Kidney (tissue), 13 donors: ENCODE measurements at regions not wholly inside any gene's neighbourhood (a gene's known extent, or its start where the extent isn't known, plus 50 kb on each side); places are given as distances from the start of the nearest gene placed in this dataset.
A peak's percentile ranks its signal among the peaks of the same experiment; 100 is the strongest.

ENCODE experiments used
- DNase-seq, 5 donors: peaks; one replicate each; pipeline ENCODE4 v3.0.0-alpha.2; 2013 to 2020
- FAIRE-seq: peaks from 2 replicates; lab custom pipeline; 2012; peaks lifted over from hg19 to GRCh38; lab: Jason Lieb, UNC
- H3K27ac ChIP-seq, 2 donors: one replicate each; pipeline ENCODE4 v1.7.0; 2013; ENCODE audit warnings: low read depth in 2 of 2, low read length in 2 of 2, inconsistent platforms in 1 of 2
- H3K27me3 ChIP-seq: one replicate; pipeline ENCODE4 v1.7.1; 2013; ENCODE audit warnings: low read length, inconsistent platforms; ENCODE audit not compliant: control insufficient read depth, insufficient read depth
- H3K36me3 ChIP-seq, 3 donors: one replicate each; pipeline versions ENCODE4 v1.7.0 to v1.7.1; 2013; ENCODE audit warnings: low read length in 3 of 3, control low read depth in 1 of 3, inconsistent platforms in 1 of 3; ENCODE audit not compliant: insufficient read depth in 3 of 3, control insufficient read depth in 2 of 3
- H3K4me1 ChIP-seq, 3 donors: one replicate each; pipeline versions ENCODE4 v1.7.0 to v1.7.1; 2013; ENCODE audit warnings: low read length in 3 of 3, inconsistent platforms in 1 of 3, low read depth in 1 of 3; ENCODE audit not compliant: control insufficient read depth in 2 of 3, insufficient read depth in 2 of 3
- H3K4me3 ChIP-seq, 3 donors: one replicate each; pipeline versions ENCODE4 v1.7.0 to v1.8.1; 2013; ENCODE audit warnings: low read length in 3 of 3, control low read depth in 1 of 3, inconsistent platforms in 1 of 3
- H3K9ac ChIP-seq, 3 donors: one replicate each; pipeline versions ENCODE4 v1.7.0 to v1.7.1; 2013; ENCODE audit warnings: low read length in 3 of 3, control low read depth in 1 of 3, inconsistent platforms in 1 of 3
- H3K9me3 ChIP-seq, 3 donors: one replicate each; pipeline versions ENCODE4 v1.7.0 to v1.7.1; 2013; ENCODE audit warnings: low read length in 3 of 3, control low read depth in 1 of 3, inconsistent platforms in 1 of 3; ENCODE audit not compliant: control insufficient read depth in 2 of 3, insufficient read depth in 1 of 3
- CTCF ChIP-seq: IDR thresholded peaks from 3 replicates; pipeline ENCODE4 v1.5.1; 2012; ENCODE audit warnings: mild to moderate bottlenecking, moderate library complexity, borderline replicate concordance; ENCODE audit not compliant: insufficient read depth; ENCODE audit errors: extremely low read depth
- intact Hi-C: fragments of 100-400 bp; cut with DNase I; formaldehyde crosslinking; loops from one replicate; pipeline ENCODE4 v1.11.1; 2022
- donor health status: control.
- donor health status: control.
- donor health status: control.
- donor health status: control.
- donor health status: control.
- donor health status: DM: yes; HTN: yes; CAD: no.
- donor health status: Normal renal cell carcinoma (clear cell type).

GRCh38 chr16:26688105-26688504 lies 378.6 kb upstream of the C16orf82 start:
- Histone ChIP-seq H3K27me3 (no peaks in the 10 kb centered on the region), H3K4me1 (no peaks in the 10 kb centered on the region), H3K9me3 (no peaks in the 10 kb centered on the region), H3K9ac (no peak overlapping the region), H3K27ac (no peak overlapping the region), H3K36me3 (no peaks in the 10 kb centered on the region), H3K4me3 (no peak overlapping the region)
- intact Hi-C loops = no loop called here
- no peak for DNase-seq
- no peak for TF ChIP-seq CTCF
- FAIRE-seq = no peak

GRCh38 chr16:26688699-26689098 lies 378.0 kb upstream of the C16orf82 start:
- H3K27me3 ChIP-seq = no peaks in the 10 kb centered on the region
- no peak overlapping the region for H3K9ac ChIP-seq
- intact Hi-C loops = no loop called here
- TF ChIP-seq CTCF = no peak
- H3K27ac ChIP-seq = no peak overlapping the region
- no peaks in the 10 kb centered on the region for H3K9me3 ChIP-seq
- H3K4me1 ChIP-seq = no peaks in the 10 kb centered on the region
- DNase-seq (no peak), FAIRE-seq (no peak)
- H3K4me3 ChIP-seq = no peak overlapping the region
- no peaks in the 10 kb centered on the region for H3K36me3 ChIP-seq

GRCh38 chr16:26692658-26693057 lies 374.1 kb upstream of the C16orf82 start:
- Histone ChIP-seq H3K9ac (no peak overlapping the region), H3K27me3 (no peaks in the 10 kb centered on the region), H3K36me3 (no peaks in the 10 kb centered on the region), H3K4me1 (no peaks in the 10 kb centered on the region), H3K4me3 (no peak overlapping the region), H3K27ac (no peak overlapping the region), H3K9me3 (no peaks in the 10 kb centered on the region)
- intact Hi-C loops = no loop called here
- FAIRE-seq = no peak
- no peak for DNase-seq
- no peak for TF ChIP-seq CTCF

GRCh38 chr16:26697807-26698206 lies 368.9 kb upstream of the C16orf82 start:
- Histone ChIP-seq H3K36me3 (no peaks in the 10 kb centered on the region), H3K4me1 (no peaks in the 10 kb centered on the region), H3K9ac (no peak overlapping the region), H3K9me3 (peaks cover 0 to 2% (median 0%) of the 10 kb centered on the region in 3 donors), H3K27me3 (no peaks in the 10 kb centered on the region), H3K27ac (no peak overlapping the region), H3K4me3 (no peak overlapping the region)
- TF ChIP-seq CTCF = no peak
- FAIRE-seq = no peak
- intact Hi-C loops = no loop called here
- DNase-seq = peak in 3 of 5 donors; percentile 39 to 66 (median 62)
